HG03103 (cell line): ENCODE measurements at regions not wholly inside any gene's neighbourhood (a gene's known extent, or its start where the extent isn't known, plus 50 kb on each side); places are given as distances from the start of the nearest gene placed in this dataset.

ENCODE experiments used
- ATAC-seq: cut with Tn5 transposase; IDR thresholded peaks from one replicate; pipeline ENCODE4 v1.9.1; 2021; ENCODE audit warnings: low read depth; ENCODE audit not compliant: unreplicated experiment

GRCh38 chr6:14804001-14804784 is 441.7 kb upstream of the JARID2 start:
- ATAC-seq, result no peak

GRCh38 chr6:14804785-14805210 is 441.1 kb upstream of the JARID2 start:
- no peak for ATAC-seq

GRCh38 chr6:14806101-14806500 is 439.8 kb upstream of the JARID2 start:
- ATAC-seq, result no peak

GRCh38 chr6:14807130-14807529 is 438.7 kb upstream of the JARID2 start:
- ATAC-seq, result no peak

- no peak for ATAC-seq
Observed at GRCh38 chr6:14807971-14808370, 437.9 kb upstream of the JARID2 start.

GRCh38 chr6:14810021-14810420 is 435.8 kb upstream of the JARID2 start:
- no peak for ATAC-seq

- no peak for ATAC-seq
Observed at GRCh38 chr6:14811775-14812428, 434.0 kb upstream of the JARID2 start.

- no peak for ATAC-seq
Observed at GRCh38 chr6:14814016-14814415, 431.9 kb upstream of the JARID2 start.

GRCh38 chr6:14816116-14816859 is 429.6 kb upstream of the JARID2 start:
- ATAC-seq, result no peak

GRCh38 chr6:14817074-14817473 is 428.8 kb upstream of the JARID2 start:
- no peak for ATAC-seq

GRCh38 chr6:14818422-14818884 is 427.4 kb upstream of the JARID2 start:
- ATAC-seq, result no peak

GRCh38 chr6:14819001-14819400 is 426.9 kb upstream of the JARID2 start:
- ATAC-seq, result no peak

GRCh38 chr6:14819840-14820420 is 425.9 kb upstream of the JARID2 start:
- ATAC-seq, result no peak

- ATAC-seq, result no peak
Observed at GRCh38 chr6:14822012-14822553, 423.8 kb upstream of the JARID2 start.

GRCh38 chr6:14822679-14823078 is 423.2 kb upstream of the JARID2 start:
- ATAC-seq, result no peak

GRCh38 chr6:14824060-14824459 is 421.8 kb upstream of the JARID2 start:
- no peak for ATAC-seq

GRCh38 chr6:14824484-14825275 is 421.2 kb upstream of the JARID2 start:
- ATAC-seq, result no peak

GRCh38 chr6:14826456-14826855 is 419.4 kb upstream of the JARID2 start:
- ATAC-seq, result no peak

GRCh38 chr6:14827354-14827753 is 418.5 kb upstream of the JARID2 start:
- ATAC-seq, result no peak

GRCh38 chr6:14828201-14828611 is 417.7 kb upstream of the JARID2 start:
- ATAC-seq, result no peak
